ENCODE measurements at regions not wholly inside any gene's neighbourhood (a gene's known extent, or its start where the extent isn't known, plus 50 kb on each side); places are given as distances from the start of the nearest gene placed in this dataset.
"Not testable (repeated sequence)": the region's sequence is repeated elsewhere in the genome, so short reads cannot be mapped to it uniquely, and the experiment has no call there.

- in situ Hi-C loops (cut with MboI) (no loop called here), intact Hi-C loops (cut with micrococcal nuclease; ENCODE audit: unreplicated experiment) (no loop called here)
- H3K4me3 ChIP-seq: no peak overlapping the region
- no peak for FAIRE-seq
- H3K9me3 ChIP-seq (replicated peaks; ENCODE audit: control insufficient read depth, insufficient read depth, low read length): no peaks in the 10 kb centered on the region; the same call in 2 of the 3 replicates
- H2AFZ ChIP-seq (ENCODE audit: control insufficient read depth, low read depth, low read length): no peak overlapping the region
- no peaks in the 10 kb centered on the region for H3K36me3 ChIP-seq (ENCODE audit: control insufficient read depth in 2 of 2, insufficient read depth in 2 of 2, low read length in 1 of 2)
- no peak overlapping the region for H3K9ac ChIP-seq (ENCODE audit: control insufficient read depth, insufficient read depth, low read length)
- H4K20me1 ChIP-seq (ENCODE audit: control insufficient read depth, insufficient read depth): no peaks in the 10 kb centered on the region
- TF ChIP-seq CHD4 (IDR thresholded peaks at IDR 0.05) (no peak), ZNF274 (IDR thresholded peaks at IDR 0.05; ENCODE audit: insufficient read depth, insufficient read length) (no peak), PML (IDR thresholded peaks at IDR 0.05; ENCODE audit: low read length) (no peak), STAT1 (conservative IDR thresholded peaks at IDR 0.05) (no peak), EGR1 (IDR thresholded peaks at IDR 0.05; ENCODE audit: borderline replicate concordance in 1 of 2, low read depth in 2 of 2, low read length in 2 of 2) (no peak), ESRRA (IDR thresholded peaks at IDR 0.05; ENCODE audit: low read length) (no peak), ZNF384 (IDR thresholded peaks at IDR 0.05; ENCODE audit: borderline replicate concordance, low read depth, low read length) (no peak), BACH1 (IDR thresholded peaks at IDR 0.05; ENCODE audit: borderline replicate concordance) (no peak), SMAD5 (IDR thresholded peaks at IDR 0.05; ENCODE audit: low read depth) (no peak), NR2C2 (IDR thresholded peaks at IDR 0.05; ENCODE audit: borderline replicate concordance, control insufficient read depth, insufficient read length, low read depth) (no peak), CHD2 (IDR thresholded peaks at IDR 0.05; ENCODE audit: borderline replicate concordance, low read depth, low read length) (no peak), RUNX3 (IDR thresholded peaks at IDR 0.05; ENCODE audit: low read length) (no peak)
- TF ChIP-seq, protein P1, sequence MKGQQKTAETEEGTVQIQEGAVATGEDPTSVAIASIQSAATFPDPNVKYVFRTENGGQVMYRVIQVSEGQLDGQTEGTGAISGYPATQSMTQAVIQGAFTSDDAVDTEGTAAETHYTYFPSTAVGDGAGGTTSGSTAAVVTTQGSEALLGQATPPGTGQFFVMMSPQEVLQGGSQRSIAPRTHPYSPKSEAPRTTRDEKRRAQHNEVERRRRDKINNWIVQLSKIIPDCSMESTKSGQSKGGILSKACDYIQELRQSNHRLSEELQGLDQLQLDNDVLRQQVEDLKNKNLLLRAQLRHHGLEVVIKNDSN (IDR thresholded peaks at IDR 0.05; ENCODE audit: borderline replicate concordance, extremely low read length, insufficient read depth, low read depth, low read length): no peak
- TF ChIP-seq, protein P2, sequence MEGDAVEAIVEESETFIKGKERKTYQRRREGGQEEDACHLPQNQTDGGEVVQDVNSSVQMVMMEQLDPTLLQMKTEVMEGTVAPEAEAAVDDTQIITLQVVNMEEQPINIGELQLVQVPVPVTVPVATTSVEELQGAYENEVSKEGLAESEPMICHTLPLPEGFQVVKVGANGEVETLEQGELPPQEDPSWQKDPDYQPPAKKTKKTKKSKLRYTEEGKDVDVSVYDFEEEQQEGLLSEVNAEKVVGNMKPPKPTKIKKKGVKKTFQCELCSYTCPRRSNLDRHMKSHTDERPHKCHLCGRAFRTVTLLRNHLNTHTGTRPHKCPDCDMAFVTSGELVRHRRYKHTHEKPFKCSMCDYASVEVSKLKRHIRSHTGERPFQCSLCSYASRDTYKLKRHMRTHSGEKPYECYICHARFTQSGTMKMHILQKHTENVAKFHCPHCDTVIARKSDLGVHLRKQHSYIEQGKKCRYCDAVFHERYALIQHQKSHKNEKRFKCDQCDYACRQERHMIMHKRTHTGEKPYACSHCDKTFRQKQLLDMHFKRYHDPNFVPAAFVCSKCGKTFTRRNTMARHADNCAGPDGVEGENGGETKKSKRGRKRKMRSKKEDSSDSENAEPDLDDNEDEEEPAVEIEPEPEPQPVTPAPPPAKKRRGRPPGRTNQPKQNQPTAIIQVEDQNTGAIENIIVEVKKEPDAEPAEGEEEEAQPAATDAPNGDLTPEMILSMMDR (IDR thresholded peaks at IDR 0.05 in 2 of 3, conservative IDR thresholded peaks at IDR 0.05 in 1 of 3; ENCODE audit: control insufficient read depth in 2 of 3, extremely low read depth in 1 of 3, insufficient read depth in 1 of 3, low read depth in 3 of 3, low read length in 3 of 3): no peak
- TF ChIP-seq, protein P3, sequence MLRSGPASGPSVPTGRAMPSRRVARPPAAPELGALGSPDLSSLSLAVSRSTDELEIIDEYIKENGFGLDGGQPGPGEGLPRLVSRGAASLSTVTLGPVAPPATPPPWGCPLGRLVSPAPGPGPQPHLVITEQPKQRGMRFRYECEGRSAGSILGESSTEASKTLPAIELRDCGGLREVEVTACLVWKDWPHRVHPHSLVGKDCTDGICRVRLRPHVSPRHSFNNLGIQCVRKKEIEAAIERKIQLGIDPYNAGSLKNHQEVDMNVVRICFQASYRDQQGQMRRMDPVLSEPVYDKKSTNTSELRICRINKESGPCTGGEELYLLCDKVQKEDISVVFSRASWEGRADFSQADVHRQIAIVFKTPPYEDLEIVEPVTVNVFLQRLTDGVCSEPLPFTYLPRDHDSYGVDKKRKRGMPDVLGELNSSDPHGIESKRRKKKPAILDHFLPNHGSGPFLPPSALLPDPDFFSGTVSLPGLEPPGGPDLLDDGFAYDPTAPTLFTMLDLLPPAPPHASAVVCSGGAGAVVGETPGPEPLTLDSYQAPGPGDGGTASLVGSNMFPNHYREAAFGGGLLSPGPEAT (IDR thresholded peaks at IDR 0.05; ENCODE audit: low read depth): no peak
- no peak for DNase-seq (ENCODE audit: low read depth, low spot score)
- no peaks in the 10 kb centered on the region for H3K27me3 ChIP-seq (replicated peaks in 1 of 2; ENCODE audit: control insufficient read depth in 2 of 2, insufficient read depth in 2 of 2, low read length in 1 of 2)
- no peak overlapping the region for H3K27ac ChIP-seq (ENCODE audit: control insufficient read depth, insufficient read depth)
- no peaks in the 10 kb centered on the region for H3K79me2 ChIP-seq (ENCODE audit: control insufficient read depth, insufficient read depth, low read length)
- RAD21 ChIA-PET (ENCODE audit: unreplicated experiment): no interaction called here
- CTCF ChIA-PET: no interaction called here
- POLR2A ChIA-PET: no interaction called here
- SMC1A ChIA-PET (ENCODE audit: uncharacterized antibody, unreplicated experiment): no interaction called here
- no peak overlapping the region for H3K4me2 ChIP-seq (ENCODE audit: control insufficient read depth, insufficient read depth)
- H3K4me1 ChIP-seq (ENCODE audit: control insufficient read depth, insufficient read depth, low read length): no peaks in the 10 kb centered on the region
- 92% methylated on average over 10 of the region's 80 CpGs for WGBS (ENCODE audit: insufficient coverage, insufficient replicate concordance, low lambda C conversion rate, missing lambda C conversion rate)
- ATAC-seq: no peak
- BruUV-seq (replicated peaks): no TSS peak
Observed at GRCh38 chr13:18232298-18232993, 949.2 kb downstream of the TUBA3C start.

- H3K27me3 ChIP-seq (replicated peaks in 1 of 2; ENCODE audit: control insufficient read depth in 2 of 2, insufficient read depth in 2 of 2, low read length in 1 of 2); BruUV-seq (replicated peaks); H3K36me3 ChIP-seq (ENCODE audit: control insufficient read depth in 2 of 2, insufficient read depth in 2 of 2, low read length in 1 of 2); H3K4me3 ChIP-seq; ATAC-seq; FAIRE-seq; intact Hi-C loops (cut with micrococcal nuclease; ENCODE audit: unreplicated experiment); H3K4me2 ChIP-seq (ENCODE audit: control insufficient read depth, insufficient read depth); H3K4me1 ChIP-seq (ENCODE audit: control insufficient read depth, insufficient read depth, low read length); H4K20me1 ChIP-seq (ENCODE audit: control insufficient read depth, insufficient read depth); POLR2A ChIA-PET; H3K9ac ChIP-seq (ENCODE audit: control insufficient read depth, insufficient read depth, low read length); H3K79me2 ChIP-seq (ENCODE audit: control insufficient read depth, insufficient read depth, low read length); H2AFZ ChIP-seq (ENCODE audit: control insufficient read depth, low read depth, low read length); H3K9me3 ChIP-seq (replicated peaks; ENCODE audit: control insufficient read depth, insufficient read depth, low read length); H3K27ac ChIP-seq (ENCODE audit: control insufficient read depth, insufficient read depth); RAD21 ChIA-PET (ENCODE audit: unreplicated experiment); SMC1A ChIA-PET (ENCODE audit: uncharacterized antibody, unreplicated experiment); in situ Hi-C loops (cut with MboI); DNase-seq (ENCODE audit: low read depth, low spot score); CTCF ChIA-PET: not testable (repeated sequence)
- 33% methylated on average over 3 of the region's 3 CpGs for WGBS (ENCODE audit: insufficient coverage, insufficient replicate concordance, low lambda C conversion rate, missing lambda C conversion rate)
Observed at GRCh38 chr13:18224411-18224810, 957.2 kb downstream of the TUBA3C start.

Measured in GM12878 (cell line).